B cell (primary cell): ENCODE measurements at regions not wholly inside any gene's neighbourhood (a gene's known extent, or its start where the extent isn't known, plus 50 kb on each side); places are given as distances from the start of the nearest gene placed in this dataset.

ENCODE experiments used
- EZH2 ChIP-seq: IDR thresholded peaks from 2 replicates; pipeline ENCODE4 v1.6.1; 2012; ENCODE audit warnings: borderline replicate concordance, low read depth, mild to moderate bottlenecking, moderate library complexity, low read length; ENCODE audit not compliant: insufficient read depth, poor library complexity, severe bottlenecking
- TF ChIP-seq, protein P1 (sequence below): fragments of 200-600 bp; IDR thresholded peaks from one replicate; pipeline ENCODE4 v1.8.0; 2022; ENCODE audit warnings: antibody characterized with exemption, mild to moderate bottlenecking

DNA sequence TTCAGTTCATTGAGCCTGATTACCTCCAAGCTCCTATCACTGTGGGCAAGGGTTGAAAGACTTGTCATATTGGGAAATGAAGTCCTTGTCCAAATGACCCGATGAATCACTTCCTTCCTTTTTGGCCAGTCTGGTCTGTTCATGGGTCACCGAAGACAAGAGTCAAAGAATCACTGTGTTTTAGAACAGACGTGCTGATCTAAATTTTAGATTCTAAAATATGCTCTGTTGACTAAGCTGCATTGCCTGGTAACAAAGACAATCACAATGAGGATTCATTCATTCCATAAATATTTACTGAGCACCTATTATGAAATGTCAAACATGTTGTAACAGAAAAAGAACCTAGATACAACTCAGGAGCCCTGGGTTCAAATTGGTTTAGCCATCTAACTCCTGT lies 99.4 kb upstream of the RND3 start:
- TF ChIP-seq EZH2: no peak
- TF ChIP-seq, protein P1, sequence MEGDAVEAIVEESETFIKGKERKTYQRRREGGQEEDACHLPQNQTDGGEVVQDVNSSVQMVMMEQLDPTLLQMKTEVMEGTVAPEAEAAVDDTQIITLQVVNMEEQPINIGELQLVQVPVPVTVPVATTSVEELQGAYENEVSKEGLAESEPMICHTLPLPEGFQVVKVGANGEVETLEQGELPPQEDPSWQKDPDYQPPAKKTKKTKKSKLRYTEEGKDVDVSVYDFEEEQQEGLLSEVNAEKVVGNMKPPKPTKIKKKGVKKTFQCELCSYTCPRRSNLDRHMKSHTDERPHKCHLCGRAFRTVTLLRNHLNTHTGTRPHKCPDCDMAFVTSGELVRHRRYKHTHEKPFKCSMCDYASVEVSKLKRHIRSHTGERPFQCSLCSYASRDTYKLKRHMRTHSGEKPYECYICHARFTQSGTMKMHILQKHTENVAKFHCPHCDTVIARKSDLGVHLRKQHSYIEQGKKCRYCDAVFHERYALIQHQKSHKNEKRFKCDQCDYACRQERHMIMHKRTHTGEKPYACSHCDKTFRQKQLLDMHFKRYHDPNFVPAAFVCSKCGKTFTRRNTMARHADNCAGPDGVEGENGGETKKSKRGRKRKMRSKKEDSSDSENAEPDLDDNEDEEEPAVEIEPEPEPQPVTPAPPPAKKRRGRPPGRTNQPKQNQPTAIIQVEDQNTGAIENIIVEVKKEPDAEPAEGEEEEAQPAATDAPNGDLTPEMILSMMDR: no peak
